22Rv1 (cell line): ENCODE measurements at regions not wholly inside any gene's neighbourhood (a gene's known extent, or its start where the extent isn't known, plus 50 kb on each side); places are given as distances from the start of the nearest gene placed in this dataset.

ENCODE experiments used
- H3K27ac ChIP-seq: fragments of 450-650 bp; 2 replicates; pipeline ENCODE4 v1.5.1; 2017
- ZFX ChIP-seq: fragments of 450-650 bp; IDR thresholded peaks from 2 replicates; pipeline ENCODE4 v1.6.1; 2017; ENCODE audit warnings: antibody characterized with exemption, borderline replicate concordance
- TF ChIP-seq, protein P1 (sequence below): fragments of 450-650 bp; IDR thresholded peaks from 2 replicates; pipeline ENCODE4 v1.5.1; 2017; ENCODE audit warnings: mild to moderate bottlenecking

DNA sequence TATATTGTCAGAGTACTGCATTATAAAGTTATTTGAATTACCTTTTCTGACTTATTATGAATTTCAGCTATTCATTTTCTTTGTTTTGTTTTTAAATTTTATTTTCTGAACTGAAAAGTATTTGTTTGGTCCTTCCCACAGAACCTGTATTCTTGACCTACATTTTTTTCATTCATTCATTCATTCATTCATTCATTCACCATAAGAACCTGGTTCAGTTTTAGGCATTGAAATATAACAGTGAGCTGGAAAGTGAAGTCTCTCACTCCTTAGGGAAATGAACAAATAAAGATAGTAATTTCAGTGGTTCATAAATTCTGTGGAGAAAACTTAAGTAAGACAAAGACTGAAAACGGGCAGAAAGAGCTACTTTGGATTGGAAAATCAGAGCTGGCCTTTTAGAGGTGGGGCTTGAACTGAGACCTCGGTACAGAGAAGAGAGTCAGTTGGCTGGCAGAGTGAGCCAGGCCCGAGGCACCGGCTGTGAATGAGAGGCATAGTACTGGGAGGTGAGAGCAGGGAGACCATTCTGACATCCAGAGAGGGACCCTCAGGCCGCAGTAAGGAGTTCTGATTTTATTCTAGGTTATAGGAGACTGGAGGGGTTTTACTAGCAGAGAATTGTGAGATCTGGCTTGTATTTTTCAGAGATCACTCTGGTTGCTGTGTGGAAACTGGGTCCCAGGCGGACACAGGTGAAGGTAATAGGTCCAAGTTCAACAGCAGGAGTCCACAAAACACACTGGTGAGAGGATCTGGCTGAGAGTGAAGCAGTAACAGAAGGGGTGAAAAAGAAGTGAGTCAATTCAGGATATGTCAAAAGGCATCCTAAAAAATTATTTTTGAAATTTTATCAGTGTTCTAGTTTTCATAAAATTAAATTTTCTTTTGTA lies 75.8 kb upstream of the FN1 start:
- no peak overlapping the region for H3K27ac ChIP-seq
- TF ChIP-seq, protein P1, sequence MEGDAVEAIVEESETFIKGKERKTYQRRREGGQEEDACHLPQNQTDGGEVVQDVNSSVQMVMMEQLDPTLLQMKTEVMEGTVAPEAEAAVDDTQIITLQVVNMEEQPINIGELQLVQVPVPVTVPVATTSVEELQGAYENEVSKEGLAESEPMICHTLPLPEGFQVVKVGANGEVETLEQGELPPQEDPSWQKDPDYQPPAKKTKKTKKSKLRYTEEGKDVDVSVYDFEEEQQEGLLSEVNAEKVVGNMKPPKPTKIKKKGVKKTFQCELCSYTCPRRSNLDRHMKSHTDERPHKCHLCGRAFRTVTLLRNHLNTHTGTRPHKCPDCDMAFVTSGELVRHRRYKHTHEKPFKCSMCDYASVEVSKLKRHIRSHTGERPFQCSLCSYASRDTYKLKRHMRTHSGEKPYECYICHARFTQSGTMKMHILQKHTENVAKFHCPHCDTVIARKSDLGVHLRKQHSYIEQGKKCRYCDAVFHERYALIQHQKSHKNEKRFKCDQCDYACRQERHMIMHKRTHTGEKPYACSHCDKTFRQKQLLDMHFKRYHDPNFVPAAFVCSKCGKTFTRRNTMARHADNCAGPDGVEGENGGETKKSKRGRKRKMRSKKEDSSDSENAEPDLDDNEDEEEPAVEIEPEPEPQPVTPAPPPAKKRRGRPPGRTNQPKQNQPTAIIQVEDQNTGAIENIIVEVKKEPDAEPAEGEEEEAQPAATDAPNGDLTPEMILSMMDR: no peak
- no peak for TF ChIP-seq ZFX

DNA sequence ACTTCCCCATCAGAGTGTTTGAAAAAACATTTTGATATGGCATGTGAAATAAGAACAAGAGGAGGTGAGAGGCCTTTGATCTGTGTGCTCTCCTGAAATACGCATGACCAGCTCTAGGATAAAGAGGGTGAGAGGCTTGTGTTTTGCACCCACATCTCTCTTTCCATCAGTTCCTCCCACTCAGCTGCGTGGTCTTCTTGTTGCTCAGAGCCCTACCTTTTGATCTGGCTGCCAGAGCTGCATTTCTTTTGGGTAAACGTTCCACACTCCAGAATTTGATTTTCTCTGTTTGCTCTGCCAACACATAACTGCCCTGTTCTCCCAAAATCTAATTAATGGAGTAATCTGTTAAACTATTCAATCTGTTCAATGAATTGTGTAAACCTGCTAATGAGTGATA lies 72.0 kb upstream of the FN1 start:
- no peak overlapping the region for H3K27ac ChIP-seq
- no peak for TF ChIP-seq ZFX
- TF ChIP-seq, protein P1: no peak

DNA sequence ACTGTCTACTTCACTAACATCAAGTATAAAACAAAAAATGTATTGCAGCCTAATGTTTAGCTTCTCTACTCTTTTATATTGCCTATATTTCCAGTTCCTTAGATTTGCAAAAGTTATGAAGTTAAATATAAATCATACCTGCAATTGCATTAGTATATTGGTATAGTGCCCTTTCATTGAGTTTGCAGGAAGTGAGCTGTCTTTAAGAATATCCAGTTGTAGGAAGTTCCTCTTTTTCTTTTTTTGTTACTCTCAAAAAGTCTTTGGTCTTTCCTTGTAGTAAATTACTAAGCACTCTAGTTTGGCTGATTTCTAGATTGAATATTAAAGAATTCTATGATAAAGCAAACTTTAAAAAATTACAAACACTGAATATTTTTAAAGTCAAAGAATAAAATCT lies 71.3 kb upstream of the FN1 start:
- no peak overlapping the region for H3K27ac ChIP-seq
- TF ChIP-seq ZFX: no peak
- TF ChIP-seq, protein P1: no peak

DNA sequence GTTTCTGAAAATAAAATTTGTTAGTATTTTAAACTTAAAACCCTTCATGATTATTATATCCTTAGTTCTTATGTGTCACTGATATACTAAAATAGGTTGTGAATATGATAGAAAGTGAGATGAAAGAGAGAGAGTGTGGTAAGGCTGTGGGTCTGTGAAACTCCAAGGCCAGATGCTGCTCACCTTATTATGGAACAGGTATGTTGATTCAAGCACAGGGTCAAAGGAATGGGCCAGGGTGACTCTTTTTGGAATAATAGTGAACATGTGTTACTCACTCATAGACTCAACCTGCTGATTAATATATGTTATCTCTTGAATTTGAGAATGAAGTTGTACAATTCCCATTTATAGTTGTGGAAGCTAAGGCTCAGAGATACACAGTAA lies 70.7 kb upstream of the FN1 start:
- H3K27ac ChIP-seq: no peak overlapping the region
- no peak for TF ChIP-seq ZFX
- TF ChIP-seq, protein P1: no peak

DNA sequence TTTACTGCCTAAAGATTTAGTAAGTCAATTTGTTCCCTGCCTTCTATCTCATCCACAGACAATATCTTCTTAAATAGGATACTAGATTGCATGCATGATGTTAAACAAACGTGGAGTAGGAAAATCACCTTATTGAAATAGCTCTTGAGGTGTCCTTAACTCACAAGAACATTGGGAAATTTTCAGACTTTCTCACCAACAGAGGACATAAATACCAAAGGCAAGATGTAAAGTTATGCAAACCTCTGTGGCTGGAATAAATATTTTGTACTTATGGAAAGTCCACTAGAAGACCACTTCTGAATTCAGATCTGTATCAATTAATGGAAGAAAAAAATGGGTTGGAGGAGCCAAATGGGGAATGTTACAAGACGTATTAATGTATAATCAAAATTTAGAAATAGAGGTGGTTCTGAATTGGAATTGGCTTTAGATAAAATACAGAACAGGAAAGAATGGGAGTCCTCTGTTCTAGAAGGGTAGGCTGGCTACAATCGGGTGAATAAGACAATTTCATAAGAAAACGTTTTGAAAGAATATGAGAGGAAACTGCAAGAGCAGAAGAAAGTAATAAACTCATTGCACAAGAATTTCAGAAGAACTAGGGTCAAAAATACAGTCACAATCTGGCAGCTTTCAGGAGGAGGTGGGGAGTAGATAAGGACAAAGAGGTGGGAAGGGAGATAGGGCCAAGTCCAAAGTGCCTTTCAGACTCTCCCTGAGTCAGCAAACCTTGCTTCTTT lies 69.3 kb upstream of the FN1 start:
- no peak for TF ChIP-seq ZFX
- TF ChIP-seq, protein P1: no peak
- H3K27ac ChIP-seq: no peak overlapping the region

DNA sequence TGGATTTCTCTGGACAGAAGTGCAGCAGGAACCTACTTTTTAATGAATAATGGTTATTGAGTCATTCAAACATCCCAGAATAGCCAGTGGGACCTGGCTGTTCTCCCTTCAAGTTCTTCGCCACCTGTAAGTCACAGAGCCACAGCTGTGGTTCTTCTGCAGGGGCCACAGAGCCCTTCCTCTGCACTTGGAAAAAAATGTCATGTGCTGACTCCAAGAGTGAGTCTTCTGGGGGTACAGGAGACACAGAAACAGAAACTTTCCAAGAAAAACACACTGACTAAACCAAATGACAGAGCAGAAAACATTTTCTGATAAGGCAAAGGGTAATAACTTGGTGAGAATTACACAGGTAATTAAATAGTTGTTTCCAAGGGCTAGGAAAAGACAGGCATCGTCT lies 68.7 kb upstream of the FN1 start:
- H3K27ac ChIP-seq: no peak overlapping the region
- no peak for TF ChIP-seq ZFX
- TF ChIP-seq, protein P1: no peak

DNA sequence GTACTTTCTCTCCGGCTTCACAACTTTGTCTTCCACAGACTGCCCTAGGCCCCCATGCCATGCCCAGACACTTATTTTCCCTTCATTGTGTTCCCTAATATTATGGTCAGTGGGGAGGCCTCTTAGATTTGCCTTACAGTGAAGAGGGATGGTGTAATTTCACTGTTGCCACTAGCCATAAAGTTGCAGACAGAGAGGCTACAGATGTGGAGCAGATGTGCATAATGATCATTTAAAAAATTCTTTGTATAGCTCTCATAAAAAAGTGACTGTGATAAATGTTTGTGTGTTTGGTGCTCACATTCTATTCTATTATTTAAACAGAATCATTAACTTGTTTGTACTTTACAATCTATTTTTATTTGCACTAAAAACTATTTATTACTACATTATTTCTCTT lies 67.5 kb upstream of the FN1 start:
- H3K27ac ChIP-seq: no peak overlapping the region
- TF ChIP-seq ZFX: no peak
- TF ChIP-seq, protein P1: no peak
